ENCODE measurements at regions not wholly inside any gene's neighbourhood (a gene's known extent, or its start where the extent isn't known, plus 50 kb on each side); places are given as distances from the start of the nearest gene placed in this dataset.
"Not testable (repeated sequence)": the region's sequence is repeated elsewhere in the genome, so short reads cannot be mapped to it uniquely, and the experiment has no call there.

GRCh38 chr2:66185497-66186054 is 249.3 kb upstream of the MEIS1 start:
- Mint-ChIP-seq H3K9me3 (no peaks in the 10 kb centered on the region), H3K27me3 (no peaks in the 10 kb centered on the region), H3K4me1 (no peaks in the 10 kb centered on the region), H3K36me3 (no peaks in the 10 kb centered on the region), H3K27ac (no peak overlapping the region), H3K4me3 (no peak overlapping the region)

- not testable (repeated sequence) for H3K27me3 Mint-ChIP-seq, H3K9me3 Mint-ChIP-seq, H3K4me3 Mint-ChIP-seq, H3K27ac Mint-ChIP-seq, H3K36me3 Mint-ChIP-seq, H3K4me1 Mint-ChIP-seq
Measured at GRCh38 chr2:66177128-66177796, 257.7 kb upstream of the MEIS1 start.

- Mint-ChIP-seq H3K27ac (no peak overlapping the region), H3K4me3 (no peak overlapping the region), H3K9me3 (no peaks in the 10 kb centered on the region), H3K36me3 (no peaks in the 10 kb centered on the region), H3K4me1 (no peaks in the 10 kb centered on the region), H3K27me3 (no peaks in the 10 kb centered on the region)
Measured at GRCh38 chr2:66174491-66174890, 260.4 kb upstream of the MEIS1 start.

GRCh38 chr2:66173645-66174044 is 261.3 kb upstream of the MEIS1 start:
- no peak overlapping the region for H3K4me3 Mint-ChIP-seq
- no peaks in the 10 kb centered on the region for H3K36me3 Mint-ChIP-seq
- no peaks in the 10 kb centered on the region for H3K9me3 Mint-ChIP-seq
- no peaks in the 10 kb centered on the region for H3K27me3 Mint-ChIP-seq
- H3K4me1 Mint-ChIP-seq = no peaks in the 10 kb centered on the region
- no peak overlapping the region for H3K27ac Mint-ChIP-seq

GRCh38 chr2:66171530-66171929 is 263.4 kb upstream of the MEIS1 start:
- no peak overlapping the region for H3K27ac Mint-ChIP-seq
- H3K4me3 Mint-ChIP-seq = no peak overlapping the region
- no peaks in the 10 kb centered on the region for H3K9me3 Mint-ChIP-seq
- no peaks in the 10 kb centered on the region for H3K4me1 Mint-ChIP-seq
- no peaks in the 10 kb centered on the region for H3K27me3 Mint-ChIP-seq
- H3K36me3 Mint-ChIP-seq = no peaks in the 10 kb centered on the region

- Mint-ChIP-seq H3K9me3 (no peaks in the 10 kb centered on the region), H3K36me3 (no peaks in the 10 kb centered on the region), H3K27me3 (no peaks in the 10 kb centered on the region), H3K4me1 (no peaks in the 10 kb centered on the region), H3K4me3 (no peak overlapping the region), H3K27ac (no peak overlapping the region)
Measured at GRCh38 chr2:66170744-66171330, 264.1 kb upstream of the MEIS1 start.

- Mint-ChIP-seq H3K4me1 (no peaks in the 10 kb centered on the region), H3K27ac (no peak overlapping the region), H3K27me3 (no peaks in the 10 kb centered on the region), H3K36me3 (no peaks in the 10 kb centered on the region), H3K9me3 (no peaks in the 10 kb centered on the region), H3K4me3 (no peak overlapping the region)
Measured at GRCh38 chr2:66169076-66169475, 265.8 kb upstream of the MEIS1 start.

- H3K27ac Mint-ChIP-seq = no peak overlapping the region
- H3K27me3 Mint-ChIP-seq = no peaks in the 10 kb centered on the region
- no peaks in the 10 kb centered on the region for H3K9me3 Mint-ChIP-seq
- no peak overlapping the region for H3K4me3 Mint-ChIP-seq
- no peaks in the 10 kb centered on the region for H3K36me3 Mint-ChIP-seq
- H3K4me1 Mint-ChIP-seq = no peaks in the 10 kb centered on the region
Measured at GRCh38 chr2:66164470-66164869, 270.5 kb upstream of the MEIS1 start.

- Mint-ChIP-seq H3K27me3 (no peaks in the 10 kb centered on the region), H3K36me3 (no peaks in the 10 kb centered on the region), H3K9me3 (peaks cover 29% of the 10 kb centered on the region), H3K4me3 (no peak overlapping the region), H3K4me1 (no peaks in the 10 kb centered on the region), H3K27ac (no peak overlapping the region)
Measured at GRCh38 chr2:66156171-66156570, 278.8 kb upstream of the MEIS1 start.

- Mint-ChIP-seq H3K27ac (no peak overlapping the region), H3K4me1 (no peaks in the 10 kb centered on the region), H3K36me3 (no peaks in the 10 kb centered on the region), H3K4me3 (no peak overlapping the region), H3K9me3 (peaks cover 29% of the 10 kb centered on the region), H3K27me3 (no peaks in the 10 kb centered on the region)
Measured at GRCh38 chr2:66153941-66154340, 281.0 kb upstream of the MEIS1 start.

- Mint-ChIP-seq H3K27me3 (peaks cover 3% of the 10 kb centered on the region), H3K36me3 (no peaks in the 10 kb centered on the region), H3K4me3 (no peak overlapping the region), H3K4me1 (no peaks in the 10 kb centered on the region), H3K9me3 (peaks cover 6% of the 10 kb centered on the region), H3K27ac (no peak overlapping the region)
Measured at GRCh38 chr2:66145490-66145889, 289.4 kb upstream of the MEIS1 start.

- not testable (repeated sequence) for H3K27me3 Mint-ChIP-seq
Measured at GRCh38 chr2:66144324-66144723, 290.6 kb upstream of the MEIS1 start.

GRCh38 chr2:66137606-66138130 is 297.3 kb upstream of the MEIS1 start:
- Mint-ChIP-seq H3K36me3 (no peaks in the 10 kb centered on the region), H3K27ac (no peak overlapping the region), H3K9me3 (peaks cover 6% of the 10 kb centered on the region), H3K4me3 (no peak overlapping the region), H3K27me3 (no peaks in the 10 kb centered on the region), H3K4me1 (no peaks in the 10 kb centered on the region)

More at GRCh38 chr2:66144324-66144723, 290.6 kb upstream of the MEIS1 start:
- H3K4me1 Mint-ChIP-seq, H3K9me3 Mint-ChIP-seq, H3K36me3 Mint-ChIP-seq, H3K27ac Mint-ChIP-seq, H3K4me3 Mint-ChIP-seq: not testable (repeated sequence)

GRCh38 chr2:66134138-66134701 is 300.7 kb upstream of the MEIS1 start:
- H3K9me3 Mint-ChIP-seq = peaks cover 8% of the 10 kb centered on the region
- no peaks in the 10 kb centered on the region for H3K36me3 Mint-ChIP-seq
- no peaks in the 10 kb centered on the region for H3K4me1 Mint-ChIP-seq
- no peak overlapping the region for H3K27ac Mint-ChIP-seq
- no peaks in the 10 kb centered on the region for H3K27me3 Mint-ChIP-seq
- no peak overlapping the region for H3K4me3 Mint-ChIP-seq

GRCh38 chr2:66127656-66128055 is 307.3 kb upstream of the MEIS1 start:
- H3K27me3 Mint-ChIP-seq = no peaks in the 10 kb centered on the region
- no peaks in the 10 kb centered on the region for H3K4me1 Mint-ChIP-seq
- no peaks in the 10 kb centered on the region for H3K36me3 Mint-ChIP-seq
- H3K9me3 Mint-ChIP-seq = peaks cover 2% of the 10 kb centered on the region
- no peak overlapping the region for H3K27ac Mint-ChIP-seq
- no peak overlapping the region for H3K4me3 Mint-ChIP-seq

- Mint-ChIP-seq H3K4me3 (no peak overlapping the region), H3K9me3 (no peaks in the 10 kb centered on the region), H3K36me3 (no peaks in the 10 kb centered on the region), H3K4me1 (no peaks in the 10 kb centered on the region), H3K27me3 (no peaks in the 10 kb centered on the region), H3K27ac (no peak overlapping the region)
Measured at GRCh38 chr2:66127061-66127460, 307.9 kb upstream of the MEIS1 start.
